GM12874 (cell line): ENCODE measurements at regions not wholly inside any gene's neighbourhood (a gene's known extent, or its start where the extent isn't known, plus 50 kb on each side); places are given as distances from the start of the nearest gene placed in this dataset.

ENCODE experiments used
- TF ChIP-seq, protein P1 (sequence below): IDR thresholded peaks from 2 replicates; pipeline ENCODE4 v1.5.1; 2011; ENCODE audit warnings: low read depth, mild to moderate bottlenecking, control low read depth, low read length, moderate library complexity; ENCODE audit not compliant: insufficient read depth

DNA sequence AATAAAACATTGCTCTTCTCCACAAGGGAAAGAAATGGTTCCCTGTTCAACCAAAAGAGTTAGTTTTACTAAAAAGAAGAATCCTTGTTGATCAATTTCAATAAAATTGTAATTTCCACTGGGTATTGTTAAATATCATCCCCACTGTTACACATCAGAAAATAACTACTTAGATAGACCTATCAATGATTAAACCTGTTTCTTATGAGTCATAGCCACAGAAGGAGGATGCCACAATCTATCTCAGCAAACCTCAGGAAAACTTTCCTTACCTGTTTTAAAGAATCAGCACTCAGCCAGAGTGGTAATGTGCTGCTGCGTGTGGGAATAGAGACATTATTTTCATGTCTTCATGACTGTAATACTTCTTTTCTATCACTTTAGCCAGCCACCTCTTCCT lies 72.5 kb upstream of the RPS4Y2 start:
- TF ChIP-seq, protein P1, sequence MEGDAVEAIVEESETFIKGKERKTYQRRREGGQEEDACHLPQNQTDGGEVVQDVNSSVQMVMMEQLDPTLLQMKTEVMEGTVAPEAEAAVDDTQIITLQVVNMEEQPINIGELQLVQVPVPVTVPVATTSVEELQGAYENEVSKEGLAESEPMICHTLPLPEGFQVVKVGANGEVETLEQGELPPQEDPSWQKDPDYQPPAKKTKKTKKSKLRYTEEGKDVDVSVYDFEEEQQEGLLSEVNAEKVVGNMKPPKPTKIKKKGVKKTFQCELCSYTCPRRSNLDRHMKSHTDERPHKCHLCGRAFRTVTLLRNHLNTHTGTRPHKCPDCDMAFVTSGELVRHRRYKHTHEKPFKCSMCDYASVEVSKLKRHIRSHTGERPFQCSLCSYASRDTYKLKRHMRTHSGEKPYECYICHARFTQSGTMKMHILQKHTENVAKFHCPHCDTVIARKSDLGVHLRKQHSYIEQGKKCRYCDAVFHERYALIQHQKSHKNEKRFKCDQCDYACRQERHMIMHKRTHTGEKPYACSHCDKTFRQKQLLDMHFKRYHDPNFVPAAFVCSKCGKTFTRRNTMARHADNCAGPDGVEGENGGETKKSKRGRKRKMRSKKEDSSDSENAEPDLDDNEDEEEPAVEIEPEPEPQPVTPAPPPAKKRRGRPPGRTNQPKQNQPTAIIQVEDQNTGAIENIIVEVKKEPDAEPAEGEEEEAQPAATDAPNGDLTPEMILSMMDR: no peak

- TF ChIP-seq, protein P1: no peak
Observed at GRCh38 chrY:20686674-20687073, 69.2 kb upstream of the RPS4Y2 start.
